OCI-LY1 (cell line): ENCODE measurements at regions not wholly inside any gene's neighbourhood (a gene's known extent, or its start where the extent isn't known, plus 50 kb on each side); places are given as distances from the start of the nearest gene placed in this dataset.

Experiments
- H2AFZ ChIP-seq: fragments of 200-600 bp; sonication (generic), shearing (Covaris generic); 2 replicates; pipeline ENCODE4 v1.6.0; 2014; ENCODE audit warnings: antibody characterized with exemption, mild to moderate bottlenecking, low read length
- H3F3A ChIP-seq: fragments of 200-600 bp; sonication (generic), shearing (Covaris generic); 2 replicates; pipeline ENCODE4 v1.6.0; 2014; ENCODE audit warnings: mild to moderate bottlenecking, antibody characterized with exemption, low read length, moderate library complexity; ENCODE audit not compliant: insufficient read depth
- H3K27ac ChIP-seq: fragments of 200-600 bp; sonication (generic); 2 replicates; pipeline ENCODE4 v1.5.1; 2014; ENCODE audit warnings: low read length, mixed run types, mild to moderate bottlenecking, low read depth; ENCODE audit not compliant: poor library complexity, severe bottlenecking
- H3K27me3 ChIP-seq: fragments of 200-600 bp; sonication (generic); 2 replicates; pipeline ENCODE4 v1.6.0; 2014; ENCODE audit warnings: antibody characterized with exemption, mild to moderate bottlenecking, low read length, moderate library complexity; ENCODE audit not compliant: insufficient read depth
- H3K36me3 ChIP-seq: fragments of 200-600 bp; sonication (generic); 2 replicates; pipeline ENCODE4 v1.6.1; 2014; ENCODE audit warnings: mild to moderate bottlenecking, antibody characterized with exemption, low read length, moderate library complexity, mixed read lengths; ENCODE audit not compliant: insufficient read depth
- H3K4me1 ChIP-seq: fragments of 200-600 bp; sonication (generic); 2 replicates; pipeline ENCODE4 v1.5.1; 2014; ENCODE audit warnings: mild to moderate bottlenecking, low read length, moderate library complexity; ENCODE audit not compliant: insufficient read depth, severe bottlenecking
- H3K4me2 ChIP-seq: fragments of 200-600 bp; sonication (generic), shearing (Covaris generic); 2 replicates; pipeline ENCODE4 v1.6.1; 2014; ENCODE audit warnings: low read length
- H3K4me3 ChIP-seq: fragments of 200-600 bp; sonication (generic); 2 replicates; pipeline ENCODE4 v1.5.1; 2014; ENCODE audit warnings: low read length, low read depth, mild to moderate bottlenecking, mixed read lengths; ENCODE audit not compliant: poor library complexity, severe bottlenecking
- H3K79me2 ChIP-seq: fragments of 200-600 bp; shearing (Covaris generic); 2 replicates; pipeline ENCODE4 v1.6.1; 2016; ENCODE audit warnings: mixed run types, low read length, mixed read lengths; ENCODE audit not compliant: insufficient read depth
- H3K9ac ChIP-seq: fragments of 200-600 bp; sonication (generic), shearing (Covaris generic); 2 replicates; pipeline ENCODE4 v1.6.1; 2014; ENCODE audit warnings: mild to moderate bottlenecking, low read length, mixed read lengths
- H3K9me2 ChIP-seq: fragments of 200-600 bp; sonication (generic), shearing (Covaris generic); 2 replicates; pipeline ENCODE4 v1.6.1; 2014; ENCODE audit warnings: low read depth, mild to moderate bottlenecking, low read length, mixed read lengths
- H3K9me3 ChIP-seq: fragments of 200-600 bp; shearing (Covaris generic); 2 replicates; pipeline ENCODE4 v1.6.1; 2014; ENCODE audit warnings: low read length, mixed read lengths
- H4K20me1 ChIP-seq: fragments of 200-600 bp; sonication (generic), shearing (Covaris generic); 2 replicates; pipeline ENCODE4 v1.6.0; 2016; ENCODE audit warnings: mild to moderate bottlenecking, low read length; ENCODE audit not compliant: insufficient read depth
- EZH2 ChIP-seq: fragments of 200-600 bp; sonication (generic), shearing (Covaris generic); IDR thresholded peaks from 2 replicates; pipeline ENCODE4 v1.8.0; 2017; ENCODE audit warnings: borderline replicate concordance, mixed run types, mild to moderate bottlenecking, antibody characterized with exemption, low read length, moderate library complexity, mixed read lengths
- TF ChIP-seq, protein P1 (sequence below): fragments of 200-600 bp; sonication (generic), shearing (Covaris generic); IDR thresholded peaks from 2 replicates; pipeline ENCODE4 v1.5.1; 2017; ENCODE audit warnings: mild to moderate bottlenecking, antibody characterized with exemption, low read length, moderate library complexity, mixed read lengths

DNA sequence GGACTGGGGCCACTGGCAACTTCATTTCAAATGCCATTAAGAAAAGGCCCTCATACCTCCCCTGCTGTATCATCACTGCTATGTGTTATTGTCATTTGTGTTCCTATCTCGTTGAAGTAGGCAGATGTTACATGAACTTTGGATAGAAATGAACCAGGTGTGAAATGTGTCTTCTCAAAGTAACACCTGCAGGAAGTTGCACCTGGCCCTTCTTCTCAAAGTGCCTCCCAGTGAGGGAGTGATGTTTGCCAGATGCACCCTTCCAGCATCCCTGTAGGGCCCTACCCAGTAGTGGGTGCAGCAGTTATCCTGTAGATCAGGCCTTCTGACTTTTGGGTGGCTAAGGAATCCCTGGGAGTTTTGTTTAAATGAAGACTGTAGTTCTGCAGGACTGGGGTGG is 197.7 kb upstream of the CTNNB1 start:
- Histone ChIP-seq H4K20me1 (no peaks in the 10 kb centered on the region), H3K4me2 (no peak overlapping the region)

DNA sequence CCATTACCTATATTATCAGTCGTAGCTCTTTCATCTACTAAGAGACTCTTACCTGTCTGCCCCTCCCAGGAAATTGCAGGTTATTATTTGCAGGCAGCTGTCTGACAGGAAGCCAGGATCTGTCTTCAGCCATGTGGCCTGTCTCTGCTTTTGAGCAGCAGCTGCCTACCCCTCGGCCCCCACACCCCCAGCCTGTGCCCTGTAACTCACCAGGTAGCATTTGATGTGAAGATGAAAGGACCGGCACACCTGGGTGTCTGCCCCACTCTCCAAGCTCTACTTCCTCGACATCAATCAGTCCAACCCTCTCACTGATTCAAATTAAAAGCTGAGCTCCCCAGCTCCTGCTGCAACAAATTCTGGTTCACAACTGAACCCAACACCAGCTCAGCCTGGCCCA is 197.2 kb upstream of the CTNNB1 start:
- TF ChIP-seq EZH2, result no peak
- TF ChIP-seq, protein P1, sequence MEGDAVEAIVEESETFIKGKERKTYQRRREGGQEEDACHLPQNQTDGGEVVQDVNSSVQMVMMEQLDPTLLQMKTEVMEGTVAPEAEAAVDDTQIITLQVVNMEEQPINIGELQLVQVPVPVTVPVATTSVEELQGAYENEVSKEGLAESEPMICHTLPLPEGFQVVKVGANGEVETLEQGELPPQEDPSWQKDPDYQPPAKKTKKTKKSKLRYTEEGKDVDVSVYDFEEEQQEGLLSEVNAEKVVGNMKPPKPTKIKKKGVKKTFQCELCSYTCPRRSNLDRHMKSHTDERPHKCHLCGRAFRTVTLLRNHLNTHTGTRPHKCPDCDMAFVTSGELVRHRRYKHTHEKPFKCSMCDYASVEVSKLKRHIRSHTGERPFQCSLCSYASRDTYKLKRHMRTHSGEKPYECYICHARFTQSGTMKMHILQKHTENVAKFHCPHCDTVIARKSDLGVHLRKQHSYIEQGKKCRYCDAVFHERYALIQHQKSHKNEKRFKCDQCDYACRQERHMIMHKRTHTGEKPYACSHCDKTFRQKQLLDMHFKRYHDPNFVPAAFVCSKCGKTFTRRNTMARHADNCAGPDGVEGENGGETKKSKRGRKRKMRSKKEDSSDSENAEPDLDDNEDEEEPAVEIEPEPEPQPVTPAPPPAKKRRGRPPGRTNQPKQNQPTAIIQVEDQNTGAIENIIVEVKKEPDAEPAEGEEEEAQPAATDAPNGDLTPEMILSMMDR, result no peak
- no peak overlapping the region for H3K9ac ChIP-seq
- peaks cover 2% of the 10 kb centered on the region; the same call in 1 of the 2 replicates for H3K9me3 ChIP-seq
- H4K20me1 ChIP-seq, result no peaks in the 10 kb centered on the region
- no peaks in the 10 kb centered on the region for H3K9me2 ChIP-seq
- no peak overlapping the region for H3K4me2 ChIP-seq
- H3K4me1 ChIP-seq, result no peaks in the 10 kb centered on the region
- no peak overlapping the region for H2AFZ ChIP-seq
- H3F3A ChIP-seq, result no peaks in the 10 kb centered on the region
- H3K4me3 ChIP-seq, result no peak overlapping the region
- no peak overlapping the region for H3K27ac ChIP-seq
- no peaks in the 10 kb centered on the region for H3K27me3 ChIP-seq
- H3K79me2 ChIP-seq, result no peaks in the 10 kb centered on the region
- no peaks in the 10 kb centered on the region for H3K36me3 ChIP-seq

More for the DNA sequence above, 197.7 kb upstream of the CTNNB1 start:
- Histone ChIP-seq H2AFZ (no peak overlapping the region), H3F3A (no peaks in the 10 kb centered on the region), H3K79me2 (no peaks in the 10 kb centered on the region), H3K27me3 (no peaks in the 10 kb centered on the region), H3K4me1 (no peaks in the 10 kb centered on the region), H3K9me3 (no peaks in the 10 kb centered on the region), H3K9me2 (no peaks in the 10 kb centered on the region), H3K4me3 (no peak overlapping the region), H3K36me3 (no peaks in the 10 kb centered on the region), H3K27ac (no peak overlapping the region), H3K9ac (no peak overlapping the region)
- no peak for TF ChIP-seq EZH2
- TF ChIP-seq, protein P1, result no peak

- H3K36me3 ChIP-seq, result no peaks in the 10 kb centered on the region
- H3F3A ChIP-seq, result no peaks in the 10 kb centered on the region
- no peak overlapping the region for H3K4me3 ChIP-seq
- TF ChIP-seq, protein P1, result no peak
- no peak overlapping the region for H3K4me2 ChIP-seq
- H3K9me3 ChIP-seq, result peaks cover 5% of the 10 kb centered on the region; the same call in 1 of the 2 replicates
- no peaks in the 10 kb centered on the region for H3K79me2 ChIP-seq
- H3K9me2 ChIP-seq, result no peaks in the 10 kb centered on the region
- no peaks in the 10 kb centered on the region for H3K27me3 ChIP-seq
- H2AFZ ChIP-seq, result no peak overlapping the region
- H4K20me1 ChIP-seq, result no peaks in the 10 kb centered on the region
- no peak overlapping the region for H3K9ac ChIP-seq
- no peak overlapping the region for H3K27ac ChIP-seq
- H3K4me1 ChIP-seq, result no peaks in the 10 kb centered on the region
Observed at GRCh38 chr3:41007399-41007798, 191.9 kb upstream of the CTNNB1 start.
